HuH-7 (cell line): ENCODE measurements at regions not wholly inside any gene's neighbourhood (a gene's known extent, or its start where the extent isn't known, plus 50 kb on each side); places are given as distances from the start of the nearest gene placed in this dataset.
"Not testable (repeated sequence)": the region's sequence is repeated elsewhere in the genome, so short reads cannot be mapped to it uniquely, and the experiment has no call there.

ENCODE experiments used
- DNase-seq: peaks from one replicate; pipeline ENCODE4 v3.0.0; 2011; ENCODE audit warnings: low spot score

- no peak for DNase-seq
These were observed 697.3 kb downstream of the TRIB2 start for GRCh38 chr2:13413989-13414388.

GRCh38 chr2:13414897-13415296 is 698.2 kb downstream of the TRIB2 start:
- no peak for DNase-seq

GRCh38 chr2:13433954-13434353 is 717.2 kb downstream of the TRIB2 start:
- DNase-seq, result no peak

- DNase-seq, result not testable (repeated sequence)
These were observed 727.0 kb downstream of the TRIB2 start for GRCh38 chr2:13443554-13444261.

GRCh38 chr2:13462464-13462863 is 745.7 kb downstream of the TRIB2 start:
- DNase-seq, result no peak

GRCh38 chr2:13466076-13466475 is 749.3 kb downstream of the TRIB2 start:
- no peak for DNase-seq

- no peak for DNase-seq
These were observed 757.8 kb downstream of the TRIB2 start for GRCh38 chr2:13474538-13474937.

GRCh38 chr2:13480057-13480456 is 763.3 kb downstream of the TRIB2 start:
- DNase-seq, result no peak

GRCh38 chr2:13481201-13481600 is 764.5 kb downstream of the TRIB2 start:
- DNase-seq, result no peak

- DNase-seq, result no peak
These were observed 768.5 kb downstream of the TRIB2 start for GRCh38 chr2:13485256-13485655.

GRCh38 chr2:13488965-13489364 is 772.2 kb downstream of the TRIB2 start:
- DNase-seq, result no peak

GRCh38 chr2:13492262-13492661 is 775.5 kb downstream of the TRIB2 start:
- DNase-seq, result no peak

- no peak for DNase-seq
These were observed 778.3 kb downstream of the TRIB2 start for GRCh38 chr2:13495051-13495450.

GRCh38 chr2:13504808-13505207 is 788.1 kb downstream of the TRIB2 start:
- DNase-seq, result no peak

GRCh38 chr2:13508671-13509070 is 791.9 kb downstream of the TRIB2 start:
- no peak for DNase-seq

GRCh38 chr2:13515254-13515653 is 798.5 kb downstream of the TRIB2 start:
- DNase-seq, result no peak

GRCh38 chr2:13522096-13522495 is 805.4 kb downstream of the TRIB2 start:
- no peak for DNase-seq

GRCh38 chr2:13522917-13523821 is 806.4 kb downstream of the TRIB2 start:
- DNase-seq, result no peak

- DNase-seq, result no peak
These were observed 807.8 kb downstream of the TRIB2 start for GRCh38 chr2:13524492-13524891.

GRCh38 chr2:13531735-13532410 is 815.1 kb downstream of the TRIB2 start:
- not testable (repeated sequence) for DNase-seq

- DNase-seq, result peak; percentile 6
These were observed 816.2 kb downstream of the TRIB2 start for GRCh38 chr2:13532781-13533523.

GRCh38 chr2:13533524-13533922 is 816.8 kb downstream of the TRIB2 start:
- DNase-seq, result peak; percentile 10
